ENCODE measurements at regions not wholly inside any gene's neighbourhood (a gene's known extent, or its start where the extent isn't known, plus 50 kb on each side); places are given as distances from the start of the nearest gene placed in this dataset.

GRCh38 chr10:107453561-107453960, 289.1 kb upstream of the SORCS1 start:
- no peak overlapping the region for H2BK120ac ChIP-seq (replicated peaks; ENCODE audit: low read depth, low read length)

More at GRCh38 chr10:107453561-107453960, 289.1 kb upstream of the SORCS1 start:
- Histone ChIP-seq H2BK20ac (ENCODE audit: low read length) (no peak overlapping the region), H3K23ac (ENCODE audit: insufficient read length) (no peak overlapping the region), H3K27ac (ENCODE audit: low read depth, low read length) (no peak overlapping the region), H3K14ac (ENCODE audit: insufficient read length) (no peak overlapping the region), H2AK5ac (ENCODE audit: low read depth, low read length) (no peak overlapping the region), H2BK15ac (ENCODE audit: low read length) (no peak overlapping the region), H4K5ac (ENCODE audit: insufficient read length, low read depth, low read length) (no peak overlapping the region), H3K36me3 (ENCODE audit: control insufficient read depth in 2 of 4, insufficient read depth in 4 of 4, low read length in 3 of 4) (no peaks in the 10 kb centered on the region), H3K56ac (replicated peaks; ENCODE audit: insufficient read length, low read depth, low read length) (no peak overlapping the region), H3K9me3 (ENCODE audit: insufficient read depth in 2 of 2, low read depth in 1 of 2, low read length in 1 of 2) (no peaks in the 10 kb centered on the region; a peak in 1 of 4 replicates), H3K4me2 (ENCODE audit: insufficient read depth in 1 of 2, low read depth in 2 of 2, low read length in 2 of 2) (no peak overlapping the region), H3K4ac (replicated peaks; ENCODE audit: insufficient read length, low read depth, low read length) (no peak overlapping the region), H2BK5ac (ENCODE audit: low read depth, low read length) (no peak overlapping the region), H2BK12ac (ENCODE audit: low read depth, low read length) (no peak overlapping the region), H4K91ac (replicated peaks; ENCODE audit: insufficient read length, low read length) (no peak overlapping the region), H3K4me3 (ENCODE audit: extremely low read depth in 1 of 4, insufficient read depth in 2 of 4, low read depth in 3 of 4, low read length in 4 of 4) (no peak overlapping the region), H3K18ac (ENCODE audit: extremely low read depth, low read length) (no peak overlapping the region), H4K8ac (ENCODE audit: extremely low read depth, insufficient read depth, low read length) (no peak overlapping the region), H2AFZ (ENCODE audit: low read length) (no peak overlapping the region), H3K79me1 (ENCODE audit: low read depth, low read length) (no peaks in the 10 kb centered on the region), H3K79me2 (ENCODE audit: control insufficient read depth in 1 of 2, insufficient read depth in 2 of 2, low read length in 2 of 2) (no peaks in the 10 kb centered on the region), H3K4me1 (replicated peaks in 1 of 4; ENCODE audit: control insufficient read depth in 3 of 4, insufficient read depth in 4 of 4, low read length in 3 of 4) (no peaks in the 10 kb centered on the region), H3K27me3 (replicated peaks in 1 of 4; ENCODE audit: control insufficient read depth in 3 of 4, extremely low read depth in 1 of 4, insufficient read depth in 3 of 4, low read length in 3 of 4) (no peaks in the 10 kb centered on the region), H3K9ac (replicated peaks in 1 of 4; ENCODE audit: extremely low read depth in 1 of 4, low read depth in 3 of 4, low read length in 3 of 4) (no peak overlapping the region), H3K23me2 (ENCODE audit: low read depth, low read length) (no peaks in the 10 kb centered on the region), H4K20me1 (replicated peaks in 1 of 2; ENCODE audit: control insufficient read depth in 1 of 2, insufficient read depth in 2 of 2, low read length in 2 of 2) (no peaks in the 10 kb centered on the region)
- DNase-seq (ENCODE audit: low read depth in 1 of 2, low spot score in 2 of 2) (no peak), FAIRE-seq (no peak)
- ChIA-PET CTCF (ENCODE audit: partially characterized antibody) (no interaction called here), POLR2A (ENCODE audit: partially characterized antibody) (no interaction called here)
- TF ChIP-seq SP2 (IDR thresholded peaks at IDR 0.05; ENCODE audit: low read length) (no peak), NRF1 (IDR thresholded peaks at IDR 0.05; ENCODE audit: low read depth, low read length) (no peak), ZNF274 (IDR thresholded peaks at IDR 0.05; ENCODE audit: borderline replicate concordance, extremely low read depth, low read length) (no peak), E2F6 (IDR thresholded peaks at IDR 0.05) (no peak), POLR2A (IDR thresholded peaks at IDR 0.05; ENCODE audit: control extremely low read depth in 1 of 2, low read depth in 2 of 2, low read length in 2 of 2) (no peak), MAX (IDR thresholded peaks at IDR 0.05) (no peak)
- WGBS, 2 experiments (ENCODE audit: extremely low coverage in 1 of 2, insufficient coverage in 1 of 2, insufficient read length in 1 of 2, insufficient replicate concordance in 2 of 2, low coverage in 1 of 2, low lambda C conversion rate in 2 of 2, missing lambda C conversion rate in 1 of 2), result 87% methylated on average over 4 of the region's 4 CpGs; no CpG with 5 or more reads in 1 of the 2 experiments
